PFSK-1 (cell line): ENCODE measurements at regions not wholly inside any gene's neighbourhood (a gene's known extent, or its start where the extent isn't known, plus 50 kb on each side); places are given as distances from the start of the nearest gene placed in this dataset.

Source experiments
- POLR2AphosphoS5 ChIP-seq: IDR thresholded peaks from 2 replicates; pipeline ENCODE4 v1.6.1; 2012; ENCODE audit warnings: low read depth, mild to moderate bottlenecking, control low read depth, low read length, moderate library complexity
- REST ChIP-seq, 2 experiments: IDR thresholded peaks; 2 replicates each; pipeline versions ENCODE4 v1.6.1 to v1.8.0; 2011 to 2012; ENCODE audit warnings: low read depth in 2 of 2, low read length in 2 of 2, control low read depth in 1 of 2, inconsistent platforms in 1 of 2, mild to moderate bottlenecking in 1 of 2, moderate library complexity in 1 of 2; ENCODE audit not compliant: insufficient read depth in 1 of 2

- no peak for TF ChIP-seq POLR2AphosphoS5
- no peak for TF ChIP-seq REST (IDR thresholded peaks at IDR 0.05; ENCODE audit: insufficient read depth in 1 of 2, low read depth in 2 of 2, low read length in 2 of 2)
Measured at GRCh38 chr4:137156054-137156453, 376.2 kb downstream of the PCDH18 start.
